Brain microvascular endothelial cell (primary cell): ENCODE measurements at regions not wholly inside any gene's neighbourhood (a gene's known extent, or its start where the extent isn't known, plus 50 kb on each side); places are given as distances from the start of the nearest gene placed in this dataset.

ENCODE experiments used
- DNase-seq: peaks from one replicate; pipeline ENCODE4 v3.0.0-alpha.2; 2020
- H3K27ac ChIP-seq: fragments of 250-450 bp; sonication (Bioruptor Pico); 2 replicates; pipeline ENCODE4 v1.5.1; 2020; ENCODE audit warnings: mild to moderate bottlenecking, moderate library complexity
- H3K27me3 ChIP-seq: fragments of 250-450 bp; sonication (Bioruptor Pico); replicated peaks from 2 replicates; pipeline ENCODE4 v1.5.1; 2020; ENCODE audit warnings: mild to moderate bottlenecking
- H3K36me3 ChIP-seq: fragments of 250-450 bp; sonication (Bioruptor Pico); replicated peaks from 2 replicates; pipeline ENCODE4 v1.5.1; 2020; ENCODE audit warnings: mild to moderate bottlenecking
- H3K4me3 ChIP-seq: 2 replicates; pipeline ENCODE4 v1.5.1; 2011; ENCODE audit warnings: low read depth, mild to moderate bottlenecking, control low read depth, low read length, moderate library complexity
- in situ Hi-C: cut with HindIII; loops from 2 replicates; pipeline ENCODE4 v1.10.0; 2017; ENCODE audit warnings: low sequenced_read_pairs, low pct_ligation_motif_present
- TF ChIP-seq, protein P1 (sequence below): IDR thresholded peaks from 2 replicates; pipeline ENCODE4 v1.5.1; 2011; ENCODE audit warnings: low read depth, mild to moderate bottlenecking, moderate library complexity, low read length, control low read depth, inconsistent platforms; ENCODE audit errors: missing control alignments

DNA sequence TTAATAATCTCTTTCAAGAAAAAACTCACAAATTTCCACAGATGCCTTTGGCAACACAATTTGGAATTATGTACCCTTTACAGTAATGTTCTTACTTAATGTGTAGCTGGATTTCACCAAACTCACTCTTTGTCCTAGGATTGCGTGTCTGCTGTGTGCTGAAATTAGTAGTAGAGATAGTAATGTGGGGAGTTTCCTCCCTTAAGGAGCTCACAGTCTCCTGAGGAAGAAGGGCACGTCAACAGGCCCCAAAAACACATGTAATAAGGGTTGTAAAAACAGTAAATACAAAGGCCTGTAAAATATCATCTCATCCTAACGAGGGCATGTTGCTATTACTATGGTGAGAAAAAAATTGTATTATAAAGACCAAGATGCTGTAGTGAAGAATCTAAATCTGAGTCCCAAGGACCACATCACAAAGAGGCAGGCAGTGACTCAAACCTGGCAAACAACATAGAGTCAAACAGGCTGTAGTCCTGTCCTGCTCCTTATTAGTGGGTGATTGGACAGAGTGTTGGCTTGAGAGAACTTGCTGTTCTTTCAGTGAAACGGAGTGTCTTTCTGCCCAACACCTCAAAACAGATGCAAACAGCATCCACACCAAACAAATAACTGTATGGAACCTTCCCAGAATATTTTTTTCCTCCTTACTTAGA, 83.2 kb upstream of the PAPPA start:
- DNase-seq = no peak
- Histone ChIP-seq H3K27ac (no peak overlapping the region), H3K4me3 (no peak overlapping the region), H3K36me3 (no peaks in the 10 kb centered on the region), H3K27me3 (no peaks in the 10 kb centered on the region)
- in situ Hi-C loops = no loop called here
- TF ChIP-seq, protein P1, sequence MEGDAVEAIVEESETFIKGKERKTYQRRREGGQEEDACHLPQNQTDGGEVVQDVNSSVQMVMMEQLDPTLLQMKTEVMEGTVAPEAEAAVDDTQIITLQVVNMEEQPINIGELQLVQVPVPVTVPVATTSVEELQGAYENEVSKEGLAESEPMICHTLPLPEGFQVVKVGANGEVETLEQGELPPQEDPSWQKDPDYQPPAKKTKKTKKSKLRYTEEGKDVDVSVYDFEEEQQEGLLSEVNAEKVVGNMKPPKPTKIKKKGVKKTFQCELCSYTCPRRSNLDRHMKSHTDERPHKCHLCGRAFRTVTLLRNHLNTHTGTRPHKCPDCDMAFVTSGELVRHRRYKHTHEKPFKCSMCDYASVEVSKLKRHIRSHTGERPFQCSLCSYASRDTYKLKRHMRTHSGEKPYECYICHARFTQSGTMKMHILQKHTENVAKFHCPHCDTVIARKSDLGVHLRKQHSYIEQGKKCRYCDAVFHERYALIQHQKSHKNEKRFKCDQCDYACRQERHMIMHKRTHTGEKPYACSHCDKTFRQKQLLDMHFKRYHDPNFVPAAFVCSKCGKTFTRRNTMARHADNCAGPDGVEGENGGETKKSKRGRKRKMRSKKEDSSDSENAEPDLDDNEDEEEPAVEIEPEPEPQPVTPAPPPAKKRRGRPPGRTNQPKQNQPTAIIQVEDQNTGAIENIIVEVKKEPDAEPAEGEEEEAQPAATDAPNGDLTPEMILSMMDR = no peak

DNA sequence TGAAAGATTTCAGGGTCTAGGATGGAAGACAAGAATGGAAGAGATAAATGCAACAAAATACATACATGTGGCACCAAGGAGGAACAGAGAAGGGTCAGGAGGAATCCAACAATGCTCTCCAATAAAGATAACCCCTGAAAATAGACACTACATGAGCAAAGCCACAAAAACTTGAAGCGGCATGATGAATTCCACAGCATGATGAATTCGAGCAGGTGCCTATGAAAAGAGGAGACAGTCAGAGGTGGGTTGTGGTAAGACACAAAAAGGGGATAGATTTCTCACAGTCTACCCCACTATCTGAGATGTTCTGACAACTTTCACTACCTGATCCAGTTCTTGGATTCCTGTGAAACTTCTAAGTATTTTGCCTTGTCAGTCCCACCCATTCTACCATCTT, 81.5 kb upstream of the PAPPA start:
- Histone ChIP-seq H3K4me3 (no peak overlapping the region), H3K36me3 (no peaks in the 10 kb centered on the region), H3K27me3 (no peaks in the 10 kb centered on the region), H3K27ac (no peak overlapping the region)
- in situ Hi-C loops = no loop called here
- no peak for DNase-seq
- TF ChIP-seq, protein P1 = no peak

DNA sequence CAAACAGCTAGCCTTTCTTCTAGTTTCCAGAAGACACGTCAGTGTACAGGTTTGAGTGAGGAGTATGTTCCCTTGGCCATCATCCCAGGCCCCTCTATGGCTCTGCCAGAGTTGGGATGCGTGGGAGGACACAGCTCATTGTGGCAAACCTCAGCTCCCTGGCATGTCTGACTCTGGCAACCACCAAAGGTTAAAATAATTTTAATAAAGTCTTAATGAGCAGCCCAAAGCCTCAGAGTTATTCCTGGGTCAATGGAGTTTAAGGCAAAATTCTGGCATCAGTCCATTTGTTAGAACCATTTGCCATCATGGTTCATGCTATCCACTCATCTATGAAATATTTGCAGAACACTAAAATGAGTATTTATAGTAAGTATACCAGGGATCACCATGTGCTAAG, 79.8 kb upstream of the PAPPA start:
- in situ Hi-C loops = no loop called here
- Histone ChIP-seq H3K27me3 (no peaks in the 10 kb centered on the region), H3K36me3 (no peaks in the 10 kb centered on the region), H3K4me3 (no peak overlapping the region), H3K27ac (no peak overlapping the region)
- TF ChIP-seq, protein P1 = no peak
- DNase-seq = peak; percentile 16

DNA sequence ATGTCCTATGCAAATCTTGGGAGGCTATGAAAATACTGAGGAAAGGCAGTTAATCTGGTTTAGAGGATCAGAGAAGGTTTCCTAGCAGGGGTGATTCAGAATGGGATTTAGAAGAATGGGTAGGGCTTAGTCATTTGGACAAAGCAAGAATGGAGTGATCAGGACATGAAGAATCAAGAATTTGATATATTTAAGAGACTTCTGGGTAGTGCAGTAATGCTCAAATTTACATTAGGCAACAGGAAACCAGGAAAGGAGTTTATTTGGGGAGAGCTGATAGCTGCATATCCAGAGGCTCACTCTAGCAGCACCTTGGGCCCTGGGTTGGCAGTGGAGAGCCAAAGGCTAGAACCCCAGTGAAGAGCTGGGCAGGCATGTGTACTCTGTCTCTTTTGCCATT, 78.9 kb upstream of the PAPPA start:
- Histone ChIP-seq H3K4me3 (no peak overlapping the region), H3K36me3 (no peaks in the 10 kb centered on the region), H3K27ac (no peak overlapping the region), H3K27me3 (no peaks in the 10 kb centered on the region)
- TF ChIP-seq, protein P1 = no peak
- in situ Hi-C loops = no loop called here
- no peak for DNase-seq

DNA sequence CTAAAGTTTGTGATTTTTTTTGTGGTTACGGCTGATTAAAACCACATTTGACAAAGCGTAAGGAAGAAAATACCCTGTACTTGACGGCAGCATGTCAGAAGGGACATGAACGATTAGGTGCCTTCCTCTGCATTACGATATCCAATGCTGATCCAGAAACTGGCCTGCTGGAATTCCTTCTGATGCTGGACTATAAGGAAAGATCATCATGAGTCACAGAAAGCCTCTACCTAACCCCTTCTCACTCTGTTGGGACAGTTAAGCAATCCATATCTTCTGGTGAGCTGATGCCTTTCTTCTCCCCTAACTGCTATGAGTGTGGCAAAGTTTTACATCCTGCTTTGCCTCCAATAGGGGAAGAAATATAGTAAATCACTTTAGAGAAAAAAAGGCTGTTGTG, 78.4 kb upstream of the PAPPA start:
- Histone ChIP-seq H3K27ac (no peak overlapping the region), H3K36me3 (no peaks in the 10 kb centered on the region), H3K4me3 (no peak overlapping the region), H3K27me3 (no peaks in the 10 kb centered on the region)
- TF ChIP-seq, protein P1 = no peak
- in situ Hi-C loops = no loop called here
- peak; percentile 50 for DNase-seq

DNA sequence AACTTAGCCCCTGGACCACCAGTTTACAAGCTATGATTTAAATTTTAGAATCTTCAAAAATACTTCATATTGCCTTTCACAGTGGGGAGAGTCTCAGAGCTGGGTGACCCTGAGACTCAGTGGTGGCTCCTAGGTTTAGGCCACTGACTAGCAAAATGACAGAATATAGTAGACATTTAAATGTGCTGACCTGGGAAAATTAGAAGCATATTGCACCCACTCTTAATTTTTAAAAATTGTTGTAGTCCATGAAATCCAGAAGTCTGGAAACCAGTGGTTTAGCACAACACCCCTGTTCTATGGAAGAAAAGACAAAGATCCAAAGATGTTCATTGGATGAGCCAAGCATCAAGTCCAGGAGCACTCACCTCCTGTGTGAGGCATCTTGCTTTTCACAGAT, 75.0 kb upstream of the PAPPA start:
- H3K27ac ChIP-seq = no peak overlapping the region
- no peak for DNase-seq
- no peaks in the 10 kb centered on the region for H3K27me3 ChIP-seq
- in situ Hi-C loops = no loop called here
- H3K4me3 ChIP-seq = no peak overlapping the region
- H3K36me3 ChIP-seq = no peaks in the 10 kb centered on the region
- TF ChIP-seq, protein P1 = no peak
